GM19023 (cell line): ENCODE measurements at regions not wholly inside any gene's neighbourhood (a gene's known extent, or its start where the extent isn't known, plus 50 kb on each side); places are given as distances from the start of the nearest gene placed in this dataset.
"Not testable (repeated sequence)": the region's sequence is repeated elsewhere in the genome, so short reads cannot be mapped to it uniquely, and the experiment has no call there.

Experiments
- ATAC-seq: cut with Tn5 transposase; IDR thresholded peaks from one replicate; pipeline ENCODE4 v1.9.1; 2021; ENCODE audit warnings: mild to moderate bottlenecking, moderate library complexity; ENCODE audit not compliant: unreplicated experiment

DNA sequence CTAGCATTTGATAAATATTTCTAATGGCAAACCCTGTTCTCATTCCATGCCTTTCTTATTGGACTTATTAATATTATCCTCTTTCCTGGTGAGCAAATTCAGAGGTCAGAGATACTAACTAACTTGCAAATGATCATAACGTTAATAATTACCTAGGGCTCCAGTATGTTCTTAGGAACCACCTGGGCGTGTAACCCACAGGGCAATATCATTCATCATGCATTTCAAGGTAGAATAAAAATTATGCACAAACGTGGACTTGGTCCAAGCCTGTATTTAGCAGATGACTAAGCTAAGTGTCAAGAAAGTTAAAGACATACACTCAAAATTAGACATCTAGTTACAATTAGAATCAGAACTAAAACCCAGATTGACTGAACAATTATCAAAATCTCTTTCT, 850.1 kb downstream of the TRIML1 start:
- ATAC-seq, result no peak

DNA sequence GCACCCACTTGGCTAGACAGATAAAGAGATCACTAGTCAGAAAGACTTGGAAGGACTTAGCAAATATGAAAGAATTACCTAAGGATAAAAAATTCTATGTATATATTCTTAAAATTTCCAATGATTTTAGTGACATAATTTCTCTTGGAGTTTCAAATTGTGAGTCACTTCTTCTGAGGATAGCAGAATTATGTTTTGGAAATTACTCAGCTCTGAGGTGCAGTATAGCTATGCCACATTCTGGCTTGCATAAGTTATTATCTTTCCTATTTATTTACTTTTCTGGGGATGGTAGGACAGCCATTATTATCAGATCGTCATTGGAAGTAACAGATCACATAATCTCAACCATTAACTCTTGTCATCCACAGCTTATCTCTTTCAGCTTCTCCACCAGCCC, 853.5 kb downstream of the TRIML1 start:
- no peak for ATAC-seq

DNA sequence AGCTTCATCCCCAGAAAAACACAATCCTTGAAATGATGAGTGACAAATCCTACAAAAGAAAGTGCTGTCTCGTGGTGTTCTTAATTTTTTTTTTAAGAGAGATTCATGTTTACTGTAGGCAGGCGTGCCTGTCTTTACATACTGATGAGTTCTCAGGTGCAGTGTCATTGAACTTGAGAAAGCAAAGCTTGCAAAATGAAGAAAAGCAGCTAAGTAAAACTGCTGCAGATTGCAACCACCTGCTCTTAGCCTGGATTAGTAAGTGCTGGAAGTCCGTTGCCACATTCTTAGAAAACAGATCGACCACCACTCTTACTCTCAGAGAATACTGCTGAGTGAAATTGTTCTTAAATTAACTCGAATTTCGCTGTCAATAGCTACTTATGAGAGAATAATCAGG, 854.6 kb downstream of the TRIML1 start:
- ATAC-seq, result no peak

DNA sequence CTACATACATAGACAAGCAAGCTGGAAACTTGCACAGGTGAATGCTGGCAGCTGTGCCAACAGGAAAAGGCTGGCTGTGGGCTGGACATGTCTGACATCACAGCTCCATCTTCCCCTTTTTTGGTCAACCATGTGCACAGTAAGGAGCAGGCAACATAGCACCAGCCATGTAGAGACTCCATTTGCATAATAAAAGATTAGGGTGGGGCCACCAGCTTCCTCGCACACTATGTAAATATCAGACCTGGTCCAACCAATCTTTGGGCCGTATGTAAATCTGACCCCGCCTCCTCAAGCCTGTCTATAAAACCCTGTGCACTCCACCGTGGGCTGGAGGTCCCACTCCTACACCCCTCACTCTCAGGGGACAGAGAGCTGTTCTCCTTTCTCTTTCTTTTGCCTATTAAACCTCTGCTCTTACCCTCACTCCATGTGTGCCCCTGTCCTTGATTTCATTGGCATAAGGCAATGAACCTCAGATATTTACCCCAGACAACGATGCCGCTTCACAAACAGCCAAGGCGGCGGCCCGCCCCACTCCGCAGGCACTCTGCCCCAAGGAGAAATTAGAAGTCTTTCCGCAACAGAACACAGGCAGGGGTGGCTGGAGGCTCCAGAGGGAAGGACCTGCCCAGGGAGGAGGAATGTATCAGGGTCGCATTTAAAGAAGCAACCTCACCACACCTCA, 862.2 kb downstream of the TRIML1 start:
- ATAC-seq, result no peak

DNA sequence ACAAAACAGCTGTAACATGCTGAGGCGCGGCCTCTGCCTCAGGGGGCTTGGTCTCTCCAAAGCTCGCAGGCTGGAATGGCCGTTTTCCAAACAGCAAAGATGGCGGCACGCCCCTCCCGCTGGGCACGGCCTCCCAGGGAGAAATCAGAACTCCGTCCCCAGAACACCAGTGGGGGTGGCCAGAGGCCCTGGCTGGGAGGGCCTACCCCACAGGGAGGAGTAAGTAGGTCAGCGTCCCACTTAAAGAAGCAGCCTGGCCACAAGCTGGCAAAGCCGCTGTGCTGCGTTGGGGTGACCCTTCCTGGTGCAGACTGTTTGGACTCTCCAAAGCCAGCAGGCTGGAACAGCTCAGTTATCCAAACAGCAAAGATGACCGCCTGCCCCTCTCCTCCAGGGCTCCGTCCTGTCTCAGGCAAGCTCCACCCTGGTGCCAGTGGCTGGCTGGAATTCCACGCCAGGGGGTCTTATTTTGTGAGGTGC, 862.8 kb downstream of the TRIML1 start:
- ATAC-seq, result no peak

DNA sequence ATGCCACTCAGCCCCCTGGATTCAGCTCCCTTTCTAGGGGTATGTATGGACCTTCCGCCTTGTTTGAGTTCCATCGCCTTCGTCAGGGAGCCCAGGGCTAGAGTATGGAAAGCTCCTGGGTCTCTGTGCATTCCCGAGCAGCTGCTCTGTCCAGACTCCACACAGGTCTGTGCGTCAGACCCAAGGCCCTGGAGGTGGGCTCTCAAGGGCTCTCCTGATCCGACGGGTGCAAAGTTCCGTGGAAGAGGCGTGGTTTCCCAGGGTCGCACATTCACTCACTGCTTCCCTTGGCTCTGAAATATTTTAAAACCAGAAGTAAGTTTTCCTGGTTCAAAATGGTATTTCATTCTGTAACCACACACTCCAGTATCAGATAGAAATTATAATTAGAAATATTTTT, 863.2 kb downstream of the TRIML1 start:
- ATAC-seq, result no peak

DNA sequence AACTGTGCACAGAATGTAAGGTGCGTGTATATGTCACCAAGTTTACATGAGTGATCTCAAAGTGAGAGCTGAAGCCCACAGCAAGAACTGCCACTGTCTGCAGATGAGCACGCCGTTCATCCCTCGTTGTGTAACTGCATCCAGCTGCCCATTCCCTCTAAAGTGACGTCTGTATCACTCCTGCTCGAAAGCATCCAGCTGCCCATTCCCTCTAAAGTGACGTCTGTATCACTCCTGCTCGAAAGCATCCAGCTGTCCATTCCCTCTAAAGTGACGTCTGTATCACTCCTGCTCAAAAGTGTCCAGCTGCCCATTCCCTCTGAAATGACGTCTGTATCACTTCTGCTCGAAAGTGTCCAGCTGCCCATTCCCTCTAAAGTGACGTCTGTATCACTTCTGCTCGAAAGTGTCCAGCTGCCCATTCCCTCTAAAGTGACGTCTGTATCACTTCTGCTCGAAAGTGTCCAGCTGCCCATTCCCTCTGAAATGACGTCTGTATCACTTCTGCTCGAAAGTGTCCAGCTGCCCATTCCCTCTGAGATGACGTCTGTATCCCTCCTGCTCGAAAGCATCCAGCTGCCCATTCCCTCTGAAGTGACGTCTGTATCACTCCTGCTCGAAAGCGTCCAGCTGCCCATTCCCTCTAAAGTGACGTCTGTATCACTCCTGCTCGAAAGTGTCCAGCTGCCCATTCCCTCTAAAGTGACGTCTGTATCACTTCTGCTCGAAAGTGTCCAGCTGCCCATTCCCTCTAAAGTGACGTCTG, 871.4 kb downstream of the TRIML1 start:
- ATAC-seq, result not testable (repeated sequence)

DNA sequence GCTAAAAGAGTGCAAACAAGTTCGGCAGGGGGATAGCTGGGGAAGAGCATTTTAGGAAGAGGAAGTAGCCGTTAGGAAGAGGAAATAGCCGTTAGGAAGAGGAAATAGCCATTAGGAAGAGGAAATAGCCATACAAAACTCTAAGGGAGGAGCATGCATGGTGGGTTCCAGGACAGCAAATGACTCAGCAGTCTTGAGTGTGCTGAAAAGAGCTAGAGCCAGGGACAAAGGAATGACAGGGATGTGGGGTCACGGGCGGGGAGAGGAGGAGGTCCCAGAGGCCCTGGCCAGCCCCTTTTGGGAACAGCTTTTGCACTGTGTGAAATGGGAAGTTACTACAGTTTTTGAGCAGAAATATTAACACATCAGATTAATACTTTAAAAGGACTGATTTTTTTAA, 882.6 kb downstream of the TRIML1 start:
- no peak for ATAC-seq

DNA sequence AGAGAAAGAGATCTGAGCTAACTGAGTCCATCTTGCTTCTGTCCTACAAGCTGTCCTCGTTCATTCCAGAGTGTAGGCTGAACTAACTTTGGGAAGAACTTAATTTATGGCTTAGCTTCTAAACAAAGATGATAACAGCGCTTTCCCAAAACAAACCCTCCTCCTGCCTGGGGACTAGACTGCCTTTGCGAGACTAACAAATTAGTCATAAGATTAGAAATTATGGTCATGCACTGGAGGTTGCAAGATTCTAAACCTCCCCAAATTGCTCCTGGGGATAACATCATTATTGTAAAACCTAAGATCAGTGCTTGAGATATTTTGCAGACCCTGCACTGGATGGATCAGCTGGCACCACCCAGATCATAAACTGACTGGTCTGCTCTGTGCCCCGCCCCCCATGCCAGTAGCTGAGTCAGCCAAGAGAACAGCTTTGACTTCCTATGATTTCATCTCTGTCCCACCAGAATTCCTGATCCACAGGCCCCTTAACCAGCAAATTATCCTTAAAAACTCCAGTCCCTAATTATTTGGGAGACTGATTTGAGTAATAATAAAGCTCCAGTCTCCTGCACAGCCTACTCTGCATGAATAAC, 883.3 kb downstream of the TRIML1 start:
- ATAC-seq, result no peak

DNA sequence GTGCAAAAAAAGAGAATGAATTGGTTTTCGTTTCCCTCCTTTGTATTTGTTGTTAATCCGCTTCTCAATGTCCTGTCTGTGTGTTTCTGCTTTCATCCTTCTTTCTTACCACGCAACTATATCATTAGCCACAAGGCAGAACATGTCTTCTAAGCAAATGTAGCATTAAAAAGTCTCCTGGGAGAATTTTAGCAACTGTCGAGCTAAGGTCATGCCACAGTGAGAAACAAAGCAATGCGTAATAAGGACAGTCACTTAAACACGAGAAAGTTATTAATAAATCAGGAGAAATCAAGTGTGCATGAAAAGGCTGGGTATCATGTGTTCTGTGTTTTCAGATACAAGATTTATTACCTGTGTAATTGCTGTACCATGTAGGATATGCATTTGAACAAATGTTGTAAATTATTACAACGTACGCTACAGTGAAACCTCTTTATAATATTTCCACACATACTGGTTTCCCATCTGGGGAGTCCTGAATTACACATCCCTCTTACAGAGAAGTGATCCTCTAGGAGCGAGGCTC, 890.8 kb downstream of the TRIML1 start:
- no peak for ATAC-seq

DNA sequence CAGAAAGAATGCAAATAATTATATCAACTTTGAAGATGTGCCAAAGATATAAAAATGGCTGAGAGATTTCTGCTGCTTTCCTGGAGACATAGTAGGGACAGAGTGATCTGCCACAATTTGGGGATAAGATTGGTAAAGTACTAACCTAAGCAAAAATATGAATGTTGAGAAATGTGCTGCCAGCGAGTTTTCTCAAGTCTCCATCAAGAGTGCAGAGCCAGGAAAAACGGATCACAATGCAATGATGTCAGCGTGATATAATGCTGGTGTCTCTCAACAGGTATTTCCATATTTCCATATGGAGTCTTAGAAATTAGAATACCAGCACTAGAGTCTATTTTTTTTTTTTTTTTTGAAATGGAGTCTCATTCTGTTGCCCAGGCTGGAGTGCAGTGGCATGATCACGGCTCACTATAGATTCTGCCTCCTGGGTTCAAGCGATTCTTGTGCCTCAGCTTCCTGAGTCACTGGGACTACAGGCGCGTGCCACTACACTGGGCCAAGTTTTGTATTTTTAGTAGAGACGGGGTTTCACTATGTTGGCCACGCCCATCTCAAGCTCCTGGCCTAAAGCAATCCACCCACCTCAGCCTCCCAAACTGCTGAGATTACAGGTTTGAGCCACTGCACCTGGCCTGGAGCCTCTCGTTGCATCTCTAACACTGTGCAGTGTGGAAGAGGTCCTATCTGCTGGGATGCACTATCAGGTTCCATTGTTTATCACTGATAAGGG, 893.5 kb downstream of the TRIML1 start:
- no peak for ATAC-seq

DNA sequence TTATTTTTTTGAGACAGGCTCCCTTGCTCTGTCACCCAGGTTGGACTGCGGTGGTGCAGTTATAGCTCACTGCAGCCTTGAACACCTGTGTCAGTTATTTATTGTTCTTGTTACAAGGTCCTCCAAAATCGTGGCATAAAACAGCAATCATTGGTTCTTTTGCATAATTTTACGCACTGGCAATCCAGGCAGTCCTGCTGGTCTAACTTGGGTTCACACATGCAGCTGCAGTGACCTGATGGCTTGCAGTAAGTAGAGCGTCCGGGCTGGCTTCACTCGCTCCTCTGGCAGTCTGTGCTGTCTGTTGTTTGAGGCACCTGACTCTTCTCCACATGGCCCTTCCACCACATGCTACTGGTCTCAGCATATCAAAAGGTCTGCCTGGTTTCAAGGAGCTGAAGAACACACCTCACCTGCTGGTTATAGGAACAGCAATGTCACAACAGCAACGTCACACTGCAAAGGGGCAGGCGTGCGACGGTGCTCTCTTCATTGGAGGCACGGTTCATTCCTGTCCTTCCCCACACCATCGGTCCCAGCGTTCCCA, 894.6 kb downstream of the TRIML1 start:
- ATAC-seq, result no peak

DNA sequence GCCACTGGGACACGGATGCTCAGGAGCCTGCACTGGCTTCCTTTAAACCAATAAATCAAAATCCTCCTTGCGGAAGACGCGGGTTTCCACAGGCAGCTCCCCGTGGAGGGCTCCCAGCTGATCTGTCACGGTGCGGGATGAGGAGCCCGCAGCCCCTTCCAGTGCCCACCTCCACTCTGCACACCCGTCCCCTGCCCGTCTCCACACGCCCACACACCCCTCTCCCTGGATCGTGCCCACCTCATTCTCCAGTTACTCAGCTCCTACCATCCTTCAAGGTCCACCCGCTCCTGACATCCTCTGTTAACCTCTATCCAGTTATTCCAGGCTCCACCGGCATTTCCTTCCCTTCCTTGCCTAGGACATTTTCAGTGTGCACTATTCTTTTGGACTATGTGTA, 895.9 kb downstream of the TRIML1 start:
- ATAC-seq, result no peak

DNA sequence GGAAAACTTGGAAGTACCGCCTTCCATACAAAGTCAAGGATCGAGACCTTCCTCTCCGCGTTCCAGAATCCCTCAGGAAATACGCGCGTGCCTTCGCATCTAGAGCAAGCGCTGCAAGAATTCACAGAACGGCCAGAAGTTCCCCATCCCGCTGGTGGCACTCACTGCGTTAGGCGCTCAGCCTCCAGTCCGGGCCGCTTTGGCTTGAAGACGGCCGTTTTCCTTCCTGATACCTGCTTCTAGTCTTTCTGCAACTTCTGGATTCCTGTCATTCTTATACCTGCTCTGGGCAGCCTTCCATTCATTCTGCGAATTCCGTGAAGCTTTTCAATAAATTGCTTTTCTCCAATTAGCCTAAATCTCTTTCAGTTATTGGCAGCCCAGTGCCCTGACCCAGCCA, 896.4 kb downstream of the TRIML1 start:
- no peak for ATAC-seq

DNA sequence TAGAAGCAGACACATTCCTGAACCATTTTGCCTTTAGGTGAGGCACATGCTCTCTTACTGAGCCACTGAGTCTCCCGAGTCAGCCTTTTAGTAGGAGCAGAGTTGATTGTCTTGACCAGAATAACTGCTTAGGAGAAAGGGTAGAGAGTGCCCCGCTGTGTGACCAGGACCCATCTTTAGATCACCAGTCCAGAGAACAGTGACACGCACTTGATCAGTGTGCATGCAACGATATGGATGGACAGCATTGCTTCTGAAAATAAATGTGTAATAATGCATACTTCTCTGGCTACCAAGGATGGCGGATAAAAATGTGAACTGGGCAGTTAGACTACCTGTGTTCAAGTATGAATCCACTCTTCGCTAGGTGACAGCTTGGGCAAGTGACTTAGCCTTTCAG, 897.7 kb downstream of the TRIML1 start:
- ATAC-seq, result no peak

DNA sequence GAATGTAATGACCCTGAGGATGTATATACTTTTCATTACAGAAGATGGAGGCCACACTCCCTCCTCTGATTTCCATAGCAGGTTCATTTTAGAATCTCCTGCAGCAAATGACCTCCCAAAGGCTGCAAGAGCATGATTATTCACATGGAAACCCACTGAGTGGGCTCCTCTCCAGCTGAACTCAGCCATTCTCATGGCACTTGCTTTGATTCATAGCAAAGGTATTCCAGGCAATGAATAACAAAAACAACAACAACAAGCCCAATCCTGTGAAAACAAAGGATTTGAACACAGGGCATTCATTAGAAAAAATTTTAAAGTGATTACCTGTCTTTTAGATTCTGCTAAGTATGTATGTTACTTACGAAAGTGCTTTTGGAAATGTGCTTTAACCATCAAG, 894.0 kb upstream of the FRG1 start:
- no peak for ATAC-seq

DNA sequence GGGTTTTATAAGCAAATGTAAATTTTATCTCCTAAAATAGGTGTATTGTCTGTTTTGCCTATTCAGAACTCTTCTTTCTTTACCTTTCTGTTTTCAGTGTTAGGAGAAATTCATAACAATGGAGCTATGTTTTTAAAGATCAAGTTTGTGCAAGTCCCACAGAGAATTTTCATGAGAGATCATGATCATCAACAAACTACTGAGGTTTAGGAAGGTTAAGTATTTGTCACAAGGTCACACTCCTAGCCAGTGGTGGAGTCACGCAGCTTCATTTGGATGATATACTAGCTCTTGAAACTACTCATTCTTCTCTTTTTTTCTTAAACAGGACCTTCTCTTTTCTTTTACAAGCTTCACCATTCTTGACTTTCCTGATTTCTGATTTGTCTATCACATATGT, 892.6 kb upstream of the FRG1 start:
- ATAC-seq, result no peak

DNA sequence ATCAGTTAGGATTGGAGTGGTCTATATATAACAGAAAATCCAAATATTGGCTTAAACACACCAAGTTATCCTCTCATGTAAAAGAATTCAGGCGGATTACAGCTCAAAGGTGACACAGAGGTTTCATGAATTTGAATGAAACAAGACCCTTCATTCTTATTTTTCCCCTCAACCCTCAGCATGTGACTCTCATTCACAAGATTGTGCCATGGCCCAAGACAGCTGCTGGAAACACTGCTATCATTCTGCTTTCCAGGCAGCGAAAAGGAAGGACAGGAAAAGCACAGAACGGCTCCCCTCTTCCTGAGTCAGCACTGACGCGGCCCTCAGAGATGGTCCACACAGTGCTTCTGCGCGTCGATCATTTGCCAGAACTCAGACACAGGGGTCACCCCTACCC, 891.0 kb upstream of the FRG1 start:
- ATAC-seq, result no peak

DNA sequence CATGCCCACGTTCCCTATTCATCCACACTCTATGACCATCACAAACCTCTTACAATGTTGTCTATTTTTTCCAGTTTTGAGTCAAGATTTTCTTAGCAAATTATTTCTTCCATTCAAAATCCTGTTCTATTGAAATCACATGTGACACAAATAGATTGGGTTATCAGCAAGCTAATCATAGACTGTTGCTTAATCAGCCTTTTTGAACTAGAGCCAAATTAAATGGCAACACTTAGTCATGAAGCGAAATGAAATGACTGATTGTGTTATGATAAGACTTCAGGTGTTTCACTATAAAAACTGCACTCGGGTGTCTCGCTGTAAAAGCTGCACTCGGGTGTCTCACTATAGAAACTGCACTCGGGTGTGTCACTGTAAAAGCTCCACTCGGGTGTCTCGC, 890.0 kb upstream of the FRG1 start:
- no peak for ATAC-seq

DNA sequence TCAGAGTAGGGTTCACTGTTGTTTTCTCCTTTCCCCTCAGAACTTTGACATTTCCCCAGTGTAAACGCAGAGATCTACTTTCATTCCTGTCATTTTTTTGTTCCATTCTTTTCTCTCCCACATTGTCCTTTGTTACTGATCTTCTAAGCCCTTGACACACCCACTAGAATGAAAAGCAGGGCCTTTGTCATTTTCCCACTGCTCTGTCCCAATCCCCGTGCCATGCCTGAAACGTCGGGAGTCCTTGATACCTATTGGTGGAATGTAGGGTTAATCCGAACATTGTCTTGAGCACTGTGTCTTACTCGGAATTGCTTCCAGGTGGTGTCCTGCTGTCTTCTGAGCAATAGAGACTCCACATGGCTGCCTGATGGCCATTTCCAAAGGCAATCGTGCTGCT, 887.1 kb upstream of the FRG1 start:
- no peak for ATAC-seq

DNA sequence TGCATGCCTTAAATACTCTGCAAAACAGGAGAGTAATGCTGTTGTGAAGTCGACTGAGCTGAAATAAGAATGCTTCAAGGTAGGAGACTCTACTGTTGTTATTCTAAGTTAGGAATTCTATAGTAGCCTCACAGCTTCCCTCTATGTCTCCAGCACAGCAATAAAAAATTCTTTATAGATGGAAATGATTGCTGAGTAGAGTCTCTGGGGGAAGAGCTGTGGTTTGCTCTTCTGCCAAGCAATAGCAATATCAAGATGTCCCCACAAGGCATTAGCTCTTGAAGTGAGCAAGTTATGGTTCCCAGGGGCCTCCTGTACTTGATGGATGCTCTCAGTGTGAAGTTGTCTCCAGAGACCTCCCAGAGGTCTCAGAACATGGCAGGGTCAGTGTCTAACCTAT, 880.6 kb upstream of the FRG1 start:
- ATAC-seq, result no peak
